ENCODE measurements at regions not wholly inside any gene's neighbourhood (a gene's known extent, or its start where the extent isn't known, plus 50 kb on each side); places are given as distances from the start of the nearest gene placed in this dataset.
"Not testable (repeated sequence)": the region's sequence is repeated elsewhere in the genome, so short reads cannot be mapped to it uniquely, and the experiment has no call there.

GRCh38 chr1:209171151-209171550 lies 412.4 kb upstream of the CAMK1G start:
- H3K27me3 Mint-ChIP-seq (ENCODE audit: low read depth in 3 of 3), result no peaks in the 10 kb centered on the region
- no peaks in the 10 kb centered on the region for H3K27me3 ChIP-seq (ENCODE audit: control insufficient read depth in 2 of 2, insufficient read depth in 2 of 2, low read length in 2 of 2)
- no peaks in the 10 kb centered on the region for H3K79me2 ChIP-seq (ENCODE audit: insufficient read depth, low read length)
- no peak for TF ChIP-seq CTCF (IDR thresholded peaks at IDR 0.05)
- no peaks in the 10 kb centered on the region for H3K4me1 Mint-ChIP-seq
- H3K36me3 Mint-ChIP-seq, result no peaks in the 10 kb centered on the region
- no peak for DNase-seq
- H3K4me2 ChIP-seq (replicated peaks; ENCODE audit: extremely low read depth, low read length, poor library complexity, severe bottlenecking), result no peak overlapping the region
- no peak overlapping the region for H3K27ac ChIP-seq (ENCODE audit: low read depth in 1 of 2, low read length in 2 of 2)
- no peak overlapping the region for H2AFZ ChIP-seq (ENCODE audit: insufficient read depth, low read depth, low read length, poor library complexity, severe bottlenecking)
- no CpG with 5 or more reads among the region's 1 CpG for WGBS (ENCODE audit: insufficient coverage)
- H4K20me1 ChIP-seq (ENCODE audit: insufficient read depth, low read length), result no peaks in the 10 kb centered on the region
- H3K4me1 ChIP-seq (ENCODE audit: control insufficient read depth in 1 of 2, insufficient read depth in 2 of 2, low read length in 2 of 2), result no peaks in the 10 kb centered on the region
- peaks cover 19 to 23% of the 10 kb centered on the region in 2 donors for H3K9me3 ChIP-seq (replicated peaks in 1 of 2; ENCODE audit: control insufficient read depth in 1 of 2, insufficient read depth in 1 of 2, low read length in 2 of 2)
- no peak overlapping the region for H3K9ac ChIP-seq (ENCODE audit: insufficient read depth, low read length, poor library complexity, severe bottlenecking)
- no peaks in the 10 kb centered on the region for H3K36me3 ChIP-seq (replicated peaks in 1 of 2; ENCODE audit: control insufficient read depth in 1 of 2, insufficient read depth in 2 of 2, low read length in 2 of 2)
- H3K27ac Mint-ChIP-seq, result no peak overlapping the region
- H3K9me3 Mint-ChIP-seq, result peaks cover 11 to 25% (median 18%) of the 10 kb centered on the region in 7 donors
- intact Hi-C loops (cut with micrococcal nuclease), result no loop called here
- H3K4me3 ChIP-seq (replicated peaks in 1 of 3; ENCODE audit: low read depth in 2 of 3, low read length in 3 of 3), result no peak overlapping the region
- H3K4me3 Mint-ChIP-seq, result no peak overlapping the region

GRCh38 chr1:209172286-209172685 lies 411.2 kb upstream of the CAMK1G start:
- TF ChIP-seq CTCF (IDR thresholded peaks at IDR 0.05), result no peak
- no peaks in the 10 kb centered on the region for H3K36me3 ChIP-seq (replicated peaks in 1 of 2; ENCODE audit: control insufficient read depth in 1 of 2, insufficient read depth in 2 of 2, low read length in 2 of 2)
- no peak overlapping the region for H2AFZ ChIP-seq (ENCODE audit: insufficient read depth, low read depth, low read length, poor library complexity, severe bottlenecking)
- no peak overlapping the region for H3K9ac ChIP-seq (ENCODE audit: insufficient read depth, low read length, poor library complexity, severe bottlenecking)
- DNase-seq, result no peak
- no peak overlapping the region for H3K27ac Mint-ChIP-seq
- no peaks in the 10 kb centered on the region for H3K4me1 Mint-ChIP-seq
- H3K27me3 Mint-ChIP-seq (ENCODE audit: low read depth in 3 of 3), result no peaks in the 10 kb centered on the region
- H3K27me3 ChIP-seq (ENCODE audit: control insufficient read depth in 2 of 2, insufficient read depth in 2 of 2, low read length in 2 of 2), result no peaks in the 10 kb centered on the region
- no peaks in the 10 kb centered on the region for H3K36me3 Mint-ChIP-seq
- H3K27ac ChIP-seq (ENCODE audit: low read depth in 1 of 2, low read length in 2 of 2), result no peak overlapping the region
- peaks cover 19 to 27% of the 10 kb centered on the region in 2 donors for H3K9me3 ChIP-seq (replicated peaks in 1 of 2; ENCODE audit: control insufficient read depth in 1 of 2, insufficient read depth in 1 of 2, low read length in 2 of 2)
- no peak overlapping the region for H3K4me3 ChIP-seq (replicated peaks in 1 of 3; ENCODE audit: low read depth in 2 of 3, low read length in 3 of 3)
- no peaks in the 10 kb centered on the region for H3K4me1 ChIP-seq (ENCODE audit: control insufficient read depth in 1 of 2, insufficient read depth in 2 of 2, low read length in 2 of 2)
- H4K20me1 ChIP-seq (ENCODE audit: insufficient read depth, low read length), result no peaks in the 10 kb centered on the region
- no peak overlapping the region for H3K4me2 ChIP-seq (replicated peaks; ENCODE audit: extremely low read depth, low read length, poor library complexity, severe bottlenecking)
- no peaks in the 10 kb centered on the region for H3K79me2 ChIP-seq (ENCODE audit: insufficient read depth, low read length)
- WGBS (ENCODE audit: insufficient coverage), result 88% methylated on average over 4 of the region's 4 CpGs
- no peak overlapping the region for H3K4me3 Mint-ChIP-seq
- intact Hi-C loops (cut with micrococcal nuclease), result no loop called here
- H3K9me3 Mint-ChIP-seq, result peaks cover 12 to 29% (median 23%) of the 10 kb centered on the region in 7 donors

DNA sequence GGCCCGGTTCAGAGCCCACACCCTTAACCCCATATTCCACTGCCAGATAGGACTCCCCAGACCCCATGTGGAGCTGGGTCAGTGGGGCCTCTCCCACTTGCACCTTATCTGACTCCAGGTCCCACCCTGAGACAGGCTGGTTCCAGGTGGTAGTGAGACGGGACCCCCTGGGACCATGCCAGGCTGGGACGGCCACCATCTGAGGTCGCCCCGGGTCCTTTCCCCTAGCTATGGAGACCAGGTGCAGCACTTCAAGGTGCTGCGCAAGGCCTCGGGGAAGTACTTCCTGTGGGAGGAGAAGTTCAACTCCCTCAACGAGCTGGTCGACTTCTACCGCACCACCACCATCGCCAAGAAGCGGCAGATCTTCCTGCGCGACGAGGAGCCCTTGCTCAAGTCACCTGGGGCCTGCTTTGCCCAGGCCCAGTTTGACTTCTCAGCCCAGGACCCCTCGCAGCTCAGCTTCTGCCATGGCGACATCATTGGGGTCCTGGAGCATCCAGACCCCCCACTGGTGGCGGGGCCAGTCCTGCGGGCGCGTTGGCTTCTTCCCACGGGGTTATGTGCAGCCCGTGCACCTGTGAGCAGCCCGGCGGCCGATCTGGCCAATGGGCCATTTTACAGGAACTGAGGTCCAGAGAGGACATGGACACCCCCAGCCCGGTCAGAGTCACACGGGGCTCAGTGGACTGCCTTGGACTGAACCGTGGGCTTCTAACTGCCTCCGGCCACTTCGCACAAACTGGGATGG lies 410.5 kb upstream of the CAMK1G start:
- not testable (repeated sequence) for H3K27me3 Mint-ChIP-seq (ENCODE audit: low read depth in 3 of 3); H3K27me3 ChIP-seq (ENCODE audit: control insufficient read depth in 2 of 2, insufficient read depth in 2 of 2, low read length in 2 of 2); H4K20me1 ChIP-seq (ENCODE audit: insufficient read depth, low read length)

More for the DNA sequence above, 410.5 kb upstream of the CAMK1G start:
- H3K36me3 ChIP-seq (replicated peaks in 1 of 2; ENCODE audit: control insufficient read depth in 1 of 2, insufficient read depth in 2 of 2, low read length in 2 of 2); H3K79me2 ChIP-seq (ENCODE audit: insufficient read depth, low read length); intact Hi-C loops (cut with micrococcal nuclease); H3K4me1 Mint-ChIP-seq; H3K9ac ChIP-seq (ENCODE audit: insufficient read depth, low read length, poor library complexity, severe bottlenecking); H3K4me3 Mint-ChIP-seq; DNase-seq; H3K4me3 ChIP-seq (replicated peaks in 1 of 3; ENCODE audit: low read depth in 2 of 3, low read length in 3 of 3); H3K27ac Mint-ChIP-seq; H3K36me3 Mint-ChIP-seq; H2AFZ ChIP-seq (ENCODE audit: insufficient read depth, low read depth, low read length, poor library complexity, severe bottlenecking); H3K4me1 ChIP-seq (ENCODE audit: control insufficient read depth in 1 of 2, insufficient read depth in 2 of 2, low read length in 2 of 2); H3K27ac ChIP-seq (ENCODE audit: low read depth in 1 of 2, low read length in 2 of 2); H3K4me2 ChIP-seq (replicated peaks; ENCODE audit: extremely low read depth, low read length, poor library complexity, severe bottlenecking): not testable (repeated sequence)
- H3K9me3 Mint-ChIP-seq, result peaks cover 14 to 32% (median 24%) of the 10 kb centered on the region in 7 donors
- H3K9me3 ChIP-seq (replicated peaks in 1 of 2; ENCODE audit: control insufficient read depth in 1 of 2, insufficient read depth in 1 of 2, low read length in 2 of 2), result peaks cover 19 to 27% of the 10 kb centered on the region in 2 donors
- WGBS (ENCODE audit: insufficient coverage), result 95% methylated on average over 30 of the region's 31 CpGs
